Activated CD8-positive, alpha-beta memory T cell treated with anti-CD3 and anti-CD28 coated beads, Interleukin-2, amount 50 U/mL, for 1 hour (primary cell): ENCODE measurements at regions not wholly inside any gene's neighbourhood (a gene's known extent, or its start where the extent isn't known, plus 50 kb on each side); places are given as distances from the start of the nearest gene placed in this dataset.

Source experiments
- DNase-seq: peaks from one replicate; pipeline ENCODE4 v3.0.0-alpha.2; 2020; ENCODE audit errors: extremely low read depth

DNA sequence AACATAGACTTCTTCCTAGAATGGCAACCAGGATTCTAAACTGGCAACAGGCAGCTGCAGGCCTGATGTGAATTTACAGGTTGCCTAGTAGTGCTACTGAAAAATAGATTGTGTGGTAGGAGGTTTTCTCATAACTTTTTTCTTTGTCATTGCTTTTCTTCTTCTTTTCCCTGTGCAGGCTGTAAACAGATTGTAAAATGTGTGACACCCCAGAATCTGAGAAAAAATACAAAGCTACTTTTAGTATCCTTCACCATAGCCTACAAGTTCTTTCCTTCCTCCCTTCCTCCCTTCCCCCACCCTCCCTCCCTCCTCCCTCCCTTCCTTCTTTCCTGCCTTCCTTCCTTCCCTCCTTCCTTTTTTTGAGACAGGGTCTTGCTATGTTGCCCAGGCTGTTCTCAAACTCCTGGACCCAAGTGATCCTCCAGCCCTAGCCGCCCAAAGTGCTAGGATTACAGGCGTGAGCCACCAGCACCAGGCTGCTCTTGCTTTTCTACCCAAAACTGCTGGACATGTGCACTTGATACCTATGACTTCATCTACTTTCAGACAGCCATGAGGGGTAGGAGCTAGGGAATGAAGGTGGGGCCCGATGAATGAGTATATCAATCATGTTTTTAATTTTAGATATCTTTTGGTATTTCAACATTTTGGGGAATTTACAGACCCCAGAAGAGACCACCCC is 114.2 kb upstream of the EEA1 start:
- DNase-seq = no peak

DNA sequence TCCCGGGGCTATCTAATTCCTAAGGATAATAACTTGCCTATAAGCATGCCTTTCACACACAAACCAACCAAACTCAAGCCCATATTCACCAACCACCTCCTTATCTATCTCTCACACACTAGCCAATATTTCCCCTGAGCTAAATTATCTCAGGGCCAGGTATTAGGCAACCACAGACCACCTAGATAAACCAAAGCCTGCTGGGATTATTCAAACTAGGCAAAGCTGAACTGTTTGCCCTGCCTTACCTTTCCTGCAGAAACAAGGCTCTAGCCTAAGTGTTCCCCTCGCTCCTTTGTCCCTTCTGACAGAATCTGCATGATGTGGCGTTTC is 114.7 kb upstream of the EEA1 start:
- no peak for DNase-seq

DNA sequence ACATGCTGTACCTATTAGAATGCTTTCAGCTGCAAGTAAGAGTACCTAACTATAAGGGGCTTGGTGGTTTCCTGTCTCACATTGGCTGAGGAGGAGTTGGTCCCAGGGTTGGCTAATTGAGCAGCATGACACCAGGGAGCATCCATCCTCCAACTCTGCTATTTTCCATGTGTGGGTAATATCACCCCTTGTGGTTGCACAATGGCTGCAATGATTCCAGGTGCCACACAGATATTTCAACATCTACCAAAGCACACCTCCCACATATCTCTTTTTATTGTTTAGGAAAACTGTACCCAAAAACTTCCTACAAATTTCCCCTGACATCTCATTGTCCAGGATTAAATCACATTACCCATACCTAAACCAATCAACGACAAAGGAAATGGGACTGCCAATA is 118.0 kb upstream of the EEA1 start:
- DNase-seq = no peak

DNA sequence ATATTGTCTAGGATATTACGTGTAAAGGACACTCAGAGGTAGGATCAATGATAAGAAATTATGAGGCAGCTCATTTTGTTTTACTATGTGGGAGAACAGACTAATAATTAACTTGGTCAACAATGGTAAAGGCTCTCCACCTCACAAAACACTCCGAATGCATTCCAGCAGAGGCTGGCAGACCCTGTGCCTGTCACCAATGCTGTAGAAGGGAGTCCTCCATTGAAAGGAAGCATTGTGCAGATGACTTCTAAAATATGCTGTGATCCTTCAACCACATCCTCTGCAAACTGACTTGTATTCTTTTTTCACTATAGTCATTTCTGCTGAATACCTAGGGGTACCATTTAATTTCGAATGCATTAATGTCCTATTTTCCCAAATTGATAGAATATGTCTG is 119.6 kb upstream of the EEA1 start:
- DNase-seq = no peak

DNA sequence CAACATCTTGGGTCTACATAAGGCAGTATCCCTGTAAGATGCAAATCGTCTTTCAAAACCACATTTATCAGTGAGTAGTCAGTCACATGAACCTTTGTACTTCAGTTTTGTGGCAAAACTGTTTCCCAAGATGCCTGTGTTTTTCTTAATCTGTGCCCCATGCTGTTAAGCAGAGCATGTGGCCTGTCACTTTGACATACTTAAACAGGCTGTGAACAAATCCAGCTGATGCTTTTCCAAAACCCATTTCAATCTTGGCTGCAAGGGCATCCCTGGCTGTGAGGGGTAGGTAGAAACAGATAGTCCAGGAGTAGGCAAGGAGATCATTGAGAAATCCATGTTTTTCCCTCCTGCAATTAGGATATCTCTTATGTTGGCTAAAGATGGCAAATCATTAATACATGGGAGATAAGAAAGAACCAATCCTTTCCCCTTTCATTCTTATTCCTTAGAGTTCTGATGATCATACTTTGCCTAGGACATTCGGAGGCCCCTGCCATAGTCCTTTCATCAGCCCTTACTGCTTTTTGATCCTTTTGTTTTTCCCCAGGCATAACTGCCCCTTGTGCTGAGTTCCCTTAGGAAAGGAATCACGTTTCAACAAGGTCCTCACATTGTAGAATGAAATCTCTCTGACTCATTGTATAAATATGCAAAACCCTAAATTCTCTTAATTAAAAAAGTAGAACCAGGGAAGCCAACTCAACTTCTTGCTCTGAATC is 121.1 kb upstream of the EEA1 start:
- no peak for DNase-seq

DNA sequence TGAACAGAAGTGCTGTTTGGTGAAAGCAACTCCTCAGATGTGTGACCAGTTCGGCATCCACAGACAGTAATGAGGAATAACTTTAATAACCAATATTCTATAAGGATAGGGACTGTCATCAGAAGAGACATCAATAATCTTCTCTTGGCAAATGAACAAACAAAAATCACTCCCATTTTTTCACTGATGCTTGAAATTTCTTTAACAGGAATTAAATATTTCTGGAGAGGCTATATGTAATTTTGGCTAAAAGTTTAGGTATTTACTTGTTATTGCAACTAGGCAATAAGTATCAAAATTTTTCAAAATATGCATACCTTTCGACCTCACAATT is 121.6 kb upstream of the EEA1 start:
- no peak for DNase-seq

DNA sequence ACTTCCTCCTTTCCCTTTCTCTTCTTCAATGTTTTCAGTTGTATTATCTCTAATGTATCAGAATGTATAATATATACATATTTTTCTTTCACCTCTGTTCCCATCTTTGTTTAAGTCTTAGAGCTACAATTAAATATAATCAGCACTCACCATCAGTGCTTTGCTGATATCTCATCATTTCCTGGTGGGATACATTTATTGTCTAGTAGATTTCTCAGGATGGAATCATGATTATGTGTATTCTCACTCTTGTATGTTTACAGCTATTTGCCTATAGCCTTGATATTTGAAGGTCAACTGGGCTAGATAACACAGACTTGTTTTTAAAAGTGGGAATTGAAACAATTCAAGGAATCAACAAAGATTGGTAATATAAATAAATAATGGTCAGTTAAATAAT is 124.9 kb upstream of the EEA1 start:
- DNase-seq = no peak

DNA sequence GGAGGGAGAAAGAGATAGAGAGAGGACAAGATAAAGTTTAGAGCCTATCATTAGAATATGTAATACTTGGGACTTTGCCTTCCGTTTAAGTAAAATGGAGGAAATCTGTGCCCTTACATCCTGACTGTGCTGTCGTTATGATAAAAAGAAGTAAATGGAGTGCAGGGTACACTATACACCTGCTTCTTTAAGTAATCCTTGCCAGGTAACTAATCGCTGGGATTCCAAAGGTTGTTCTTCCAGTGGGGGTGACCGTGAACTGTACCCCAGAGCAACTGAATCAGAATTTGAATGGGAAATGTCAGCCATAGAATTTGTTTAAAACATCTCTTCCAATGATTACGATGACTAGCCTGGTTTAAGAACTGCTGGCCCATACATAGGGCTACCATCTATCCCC is 126.1 kb upstream of the EEA1 start:
- DNase-seq = no peak

DNA sequence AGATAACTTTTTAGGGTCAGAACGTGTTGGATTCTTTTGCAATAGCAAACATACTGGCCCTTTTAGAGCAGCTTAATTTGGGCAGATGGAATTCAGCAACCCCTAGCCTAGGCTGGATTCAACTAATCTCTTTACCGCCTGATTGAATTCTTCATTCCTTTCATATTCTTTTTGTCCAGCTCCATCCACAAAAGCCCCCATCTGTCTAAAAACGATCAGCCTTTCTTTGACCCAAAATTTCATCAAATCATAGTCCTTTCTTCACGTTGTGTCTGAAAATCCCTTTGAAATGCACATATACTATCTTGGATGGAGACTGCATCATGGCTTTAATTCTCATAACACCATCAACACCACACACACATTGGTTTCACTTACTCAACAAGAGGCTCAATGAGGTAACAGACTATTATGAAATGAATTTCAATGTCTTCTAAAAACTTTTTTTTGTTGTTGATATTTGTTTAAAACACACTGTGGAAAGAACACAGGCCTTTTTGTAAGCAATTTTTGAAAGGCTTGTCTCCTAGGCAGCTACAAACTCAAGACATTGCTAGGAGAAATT is 128.0 kb upstream of the EEA1 start:
- no peak for DNase-seq

DNA sequence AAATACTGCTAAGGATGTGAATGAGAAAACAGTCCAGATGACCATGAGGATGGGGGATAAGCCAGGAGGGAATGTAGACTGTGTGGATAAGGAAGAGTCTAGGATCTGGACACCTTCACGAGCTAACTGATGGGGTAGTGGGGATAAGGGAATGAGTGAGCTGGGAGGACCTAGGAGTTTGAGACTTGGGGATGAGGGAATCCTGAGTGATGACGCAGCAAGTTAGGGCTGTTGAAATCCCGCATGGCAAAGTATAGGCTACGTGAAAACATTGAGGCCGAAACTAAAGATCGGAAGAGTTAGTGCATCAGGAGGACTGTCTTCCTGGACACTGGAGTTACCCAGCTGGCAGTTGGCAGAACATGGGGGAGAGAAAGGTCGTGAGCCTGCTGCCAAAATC is 129.2 kb upstream of the EEA1 start:
- no peak for DNase-seq

DNA sequence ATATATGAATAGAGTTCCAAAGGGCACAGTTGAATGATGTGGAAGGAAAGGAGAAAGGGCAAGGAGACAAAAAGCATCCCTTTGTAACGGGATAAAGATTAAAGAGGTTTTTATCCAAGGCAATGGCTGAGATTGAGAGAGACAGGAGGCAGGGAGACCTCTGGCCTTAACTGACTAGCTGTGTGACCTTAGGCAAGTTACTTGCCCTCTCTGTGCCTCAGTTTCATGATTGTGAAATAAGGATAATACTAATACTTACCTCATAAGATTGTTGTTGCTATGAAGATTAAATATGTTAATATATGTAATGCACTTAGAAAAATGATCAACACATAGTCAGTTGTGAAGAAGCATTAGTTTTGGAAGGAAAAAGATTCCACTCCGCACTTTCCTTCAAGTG is 130.2 kb upstream of the EEA1 start:
- no peak for DNase-seq

DNA sequence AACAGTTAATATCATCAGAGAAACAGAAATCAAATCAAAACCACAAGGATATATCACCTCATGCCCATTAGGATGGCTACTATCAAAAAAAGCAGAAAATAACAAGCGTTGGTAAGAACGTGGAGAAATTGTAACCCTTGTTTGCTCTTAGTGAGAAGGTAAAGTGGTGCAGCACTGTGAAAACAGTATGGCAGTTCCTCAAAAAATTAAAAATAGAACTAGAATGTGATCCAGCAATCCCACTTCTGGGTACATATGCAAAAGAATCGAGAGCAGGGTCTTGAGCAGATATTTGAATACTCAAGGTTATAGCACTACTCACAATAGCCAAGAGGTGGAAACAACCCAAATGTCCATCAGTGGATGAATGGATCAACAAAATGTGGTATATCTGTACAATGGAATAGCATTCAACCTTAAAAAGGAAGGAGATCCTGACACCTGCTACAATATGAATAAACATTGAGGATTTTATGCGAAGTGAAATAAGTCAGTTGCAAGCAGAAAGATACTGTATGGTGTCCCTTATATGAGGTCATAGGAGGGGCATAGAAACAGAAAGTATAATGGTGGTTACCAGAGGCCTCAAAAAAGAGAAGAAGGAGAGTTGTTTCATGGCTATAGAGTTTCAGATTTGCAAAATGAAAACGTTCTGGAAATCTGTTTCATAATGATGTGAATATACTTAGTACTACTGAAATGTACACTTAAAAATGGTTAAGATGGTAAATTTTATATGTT is 131.0 kb upstream of the EEA1 start:
- no peak for DNase-seq

DNA sequence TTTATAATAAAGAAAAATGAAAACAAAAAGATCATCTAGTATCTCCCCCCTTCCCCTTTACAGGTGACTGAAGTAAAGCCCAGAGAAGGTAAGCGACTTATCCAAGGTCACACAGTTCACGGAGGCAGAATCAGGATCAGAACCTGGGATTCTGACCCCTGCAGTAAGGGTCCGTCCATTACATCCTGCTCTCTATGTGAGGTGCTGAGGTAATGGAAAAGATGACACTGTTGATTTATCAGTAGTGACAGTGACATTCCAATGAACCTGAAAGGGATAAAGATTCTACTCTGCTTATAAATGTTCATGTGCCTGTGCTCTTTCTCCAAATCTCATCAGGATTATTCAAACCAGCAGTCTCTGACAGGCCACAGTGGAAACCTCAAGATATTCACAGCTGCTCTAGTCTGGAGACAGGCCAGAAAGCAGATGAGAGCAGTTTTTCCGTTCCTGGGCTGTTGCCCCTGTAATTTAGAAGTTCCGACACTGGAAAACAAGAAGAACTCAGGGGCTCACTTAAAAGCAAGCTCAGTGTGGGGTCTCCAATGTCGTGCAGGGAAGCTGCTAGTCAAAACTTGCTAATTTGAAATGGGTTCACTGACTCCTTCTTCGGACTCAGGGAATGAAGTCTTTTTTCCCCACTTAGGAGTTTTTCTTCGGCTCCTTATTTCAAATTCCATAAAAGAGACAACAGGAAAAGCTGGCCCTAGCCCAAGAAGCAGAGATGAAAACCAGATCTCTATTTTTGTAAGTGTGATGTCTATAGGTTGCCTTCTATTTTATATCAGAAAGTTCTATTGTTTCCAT is 131.8 kb upstream of the EEA1 start:
- no peak for DNase-seq

DNA sequence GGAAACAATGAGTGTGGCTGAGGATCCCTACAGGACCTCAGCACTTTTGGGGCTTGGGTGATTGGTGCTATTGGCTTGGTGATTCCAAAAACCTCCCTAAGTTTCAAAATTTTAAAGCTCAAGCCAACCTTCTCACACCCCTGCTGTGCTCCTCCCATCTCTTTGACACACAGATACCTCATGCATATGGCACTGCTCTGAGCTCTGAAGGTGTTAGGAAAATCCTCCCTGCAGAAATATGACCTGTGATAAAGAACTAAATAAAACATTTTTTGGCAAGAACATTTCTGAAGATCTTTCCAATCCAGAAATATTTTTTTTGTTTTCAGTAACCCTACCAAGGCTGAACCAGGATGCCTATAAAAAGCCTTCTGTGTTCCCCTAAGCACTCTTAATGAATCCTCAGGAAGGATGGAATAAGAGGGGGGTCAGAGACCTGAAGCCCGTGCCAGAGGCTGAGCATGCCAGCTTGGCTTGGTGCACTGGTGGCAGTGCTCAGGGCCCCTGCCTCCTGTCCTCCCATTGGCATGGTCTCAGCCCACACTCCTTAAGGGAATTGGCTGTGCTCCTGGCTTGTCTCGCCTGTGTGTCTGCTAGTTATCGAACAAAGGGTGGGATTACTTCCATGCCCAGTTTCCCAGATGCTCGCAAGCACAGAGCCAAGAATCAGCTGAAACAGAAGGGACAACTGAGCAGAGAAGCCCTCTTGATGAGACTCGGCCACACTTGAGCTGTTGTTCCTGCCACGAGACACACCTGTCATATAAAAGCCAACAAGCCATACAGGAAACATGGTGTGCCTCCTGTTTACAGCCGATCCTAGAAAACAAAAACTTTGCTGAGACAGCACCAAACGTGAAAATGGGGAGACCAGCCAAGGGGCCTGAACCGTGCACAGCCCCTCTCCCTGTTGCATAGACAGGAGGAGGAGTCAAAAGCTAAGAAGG is 132.7 kb upstream of the EEA1 start:
- no peak for DNase-seq

DNA sequence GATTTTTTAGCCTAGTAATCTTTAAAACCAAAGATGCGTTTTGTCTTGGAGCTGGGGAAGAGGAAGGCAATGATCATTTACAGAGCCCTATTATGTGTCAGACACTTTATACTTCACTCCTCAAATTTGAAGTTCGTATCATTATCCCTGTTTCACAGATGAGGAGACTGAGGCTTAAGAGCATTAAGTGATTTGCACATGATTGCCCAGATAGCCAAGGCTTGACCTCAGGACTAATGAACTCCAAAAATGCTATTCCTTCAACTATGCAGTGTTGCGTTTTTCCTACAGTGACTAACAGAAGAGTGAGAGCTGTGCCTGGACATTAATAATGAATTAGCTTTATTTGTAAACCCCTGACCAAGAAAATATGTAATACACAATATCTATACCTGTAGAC is 136.8 kb upstream of the EEA1 start:
- DNase-seq = no peak

DNA sequence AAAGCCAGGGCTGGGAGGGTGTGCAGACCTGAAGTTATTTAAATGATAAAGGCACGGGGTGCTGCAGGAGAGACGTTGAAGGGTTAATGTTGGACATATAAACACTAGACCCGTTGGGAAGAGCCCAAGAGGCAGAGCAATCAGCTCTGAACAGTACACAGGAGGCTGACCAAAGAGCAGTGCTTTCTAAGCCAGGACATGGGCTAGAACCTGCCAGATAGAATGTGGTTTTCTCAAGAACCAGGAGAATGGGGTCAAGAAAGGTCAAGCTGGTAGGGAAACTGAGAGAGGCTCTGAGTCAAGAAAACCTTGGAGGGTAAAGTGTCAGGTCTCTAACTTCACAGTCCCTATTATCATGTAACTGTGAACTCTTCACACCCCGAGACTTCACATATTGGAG is 143.2 kb upstream of the EEA1 start:
- no peak for DNase-seq

DNA sequence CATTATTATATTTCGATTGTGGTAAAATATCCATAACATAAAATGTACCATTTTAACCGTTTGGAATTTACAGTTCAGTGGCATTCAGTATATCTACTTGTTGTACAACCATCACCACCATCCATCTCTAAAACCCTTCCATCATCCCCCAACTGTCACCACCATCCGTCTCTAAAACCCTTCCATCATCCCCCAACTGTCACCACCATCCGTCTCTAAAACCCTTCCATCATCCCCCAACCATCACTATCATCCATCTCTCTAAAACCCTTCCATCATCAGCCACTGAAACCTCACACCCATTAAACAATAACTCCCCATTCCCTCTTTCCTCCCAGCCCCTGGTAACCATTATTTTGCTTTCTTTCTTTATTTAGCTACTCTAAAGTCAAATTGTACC is 144.2 kb upstream of the EEA1 start:
- DNase-seq = no peak

DNA sequence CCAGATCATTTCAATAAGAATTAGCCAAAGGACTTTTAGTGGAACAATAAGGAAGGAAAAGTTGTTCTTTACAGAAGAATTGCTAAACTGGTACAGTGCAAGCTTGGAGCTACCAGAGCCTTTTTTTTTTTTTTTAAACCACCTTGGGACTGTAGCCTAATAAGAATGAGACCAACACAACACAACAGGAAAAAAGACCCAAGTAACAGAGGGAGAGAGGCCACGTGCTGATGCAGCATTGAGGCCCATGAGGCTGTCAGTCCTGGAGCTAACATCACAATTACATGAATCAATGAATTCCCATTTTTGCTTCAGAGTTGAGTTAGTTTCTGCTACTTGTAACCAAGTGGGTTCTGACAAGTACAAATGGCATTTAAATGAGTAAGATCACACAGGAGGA is 149.0 kb upstream of the EEA1 start:
- no peak for DNase-seq

DNA sequence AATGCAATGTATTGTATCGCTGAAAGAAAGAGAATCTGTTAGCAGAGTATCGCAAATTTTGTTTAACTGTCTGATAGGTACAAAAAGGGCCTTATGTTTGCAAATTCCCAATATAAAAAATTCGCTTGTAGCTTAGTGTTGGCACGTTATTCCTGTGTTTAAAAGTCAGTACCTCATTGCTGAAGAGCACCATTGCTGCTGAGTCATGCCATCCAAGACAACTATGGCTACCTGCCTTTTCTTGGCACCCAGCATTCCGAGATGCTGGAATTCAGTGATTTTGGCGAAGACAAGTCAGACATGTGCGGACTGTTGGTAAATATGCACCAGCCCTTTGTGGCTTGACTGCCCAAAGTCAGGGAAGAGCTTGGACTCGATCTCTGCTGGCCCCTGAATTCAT is 149.5 kb upstream of the EEA1 start:
- no peak for DNase-seq

DNA sequence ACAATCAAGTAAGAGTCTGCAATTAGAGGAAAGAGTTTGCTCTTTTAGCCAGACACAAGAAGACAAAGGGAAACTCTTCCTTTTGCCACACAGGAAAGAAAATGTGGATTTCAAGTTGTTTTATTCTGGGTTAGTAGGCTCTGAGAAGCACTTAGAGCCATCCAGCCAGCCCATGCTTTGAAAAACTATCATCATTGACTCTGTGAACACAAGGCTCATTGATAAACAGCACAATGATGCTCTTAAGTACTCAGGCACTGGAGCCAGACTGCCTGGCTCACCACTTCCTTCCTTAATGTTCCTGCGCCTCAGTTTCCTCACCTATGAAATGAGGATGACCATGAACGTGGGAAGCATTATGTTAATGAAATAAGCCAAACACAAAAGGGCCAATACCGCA is 150.2 kb upstream of the EEA1 start:
- DNase-seq = no peak

DNA sequence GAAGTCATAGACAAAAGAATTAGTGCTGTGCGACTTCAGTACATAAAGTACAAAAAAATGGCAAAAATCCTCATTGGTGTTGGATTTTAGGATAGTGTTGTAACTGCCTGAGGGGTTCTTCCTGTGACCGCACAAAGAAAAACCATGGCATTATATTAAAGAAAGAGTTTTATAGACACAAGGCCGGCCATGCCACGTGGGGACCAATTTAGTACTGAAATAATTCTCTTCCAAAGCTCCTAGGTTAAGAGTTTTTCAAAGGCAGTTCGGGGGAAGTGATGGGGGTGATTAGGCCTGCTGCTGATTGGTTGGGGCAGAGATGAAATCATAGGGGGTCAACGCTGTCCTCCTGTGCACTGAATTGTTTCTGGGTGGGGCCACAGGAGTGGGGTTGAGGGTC is 150.9 kb upstream of the EEA1 start:
- no peak for DNase-seq
